Lung (tissue), 11 donors: ENCODE measurements at regions not wholly inside any gene's neighbourhood (a gene's known extent, or its start where the extent isn't known, plus 50 kb on each side); places are given as distances from the start of the nearest gene placed in this dataset.

ENCODE experiments used
- ATAC-seq: fragments of 200-7000 bp; cut with Tn5 transposase; one replicate; pipeline ENCODE4 v1.9.1; 2020; ENCODE audit warnings: moderate number of reproducible peaks; ENCODE audit not compliant: insufficient read depth, low FRiP score
- DNase-seq, 3 donors: peaks; one replicate each; pipeline ENCODE4 v3.0.0-alpha.2; 2013 to 2017
- H3K27ac ChIP-seq, 2 donors: one replicate each; pipeline ENCODE4 v1.5.1; 2013; ENCODE audit warnings: mild to moderate bottlenecking in 2 of 2, moderate library complexity in 2 of 2, control low read depth in 1 of 2, inconsistent platforms in 1 of 2, low read depth in 1 of 2, low read length in 1 of 2
- H3K27me3 ChIP-seq, 3 donors: one replicate each; pipeline ENCODE4 v1.5.1; 2013; ENCODE audit warnings: low read length in 2 of 3; ENCODE audit not compliant: control insufficient read depth in 3 of 3, insufficient read depth in 3 of 3
- H3K36me3 ChIP-seq, 4 donors: one replicate each; pipeline ENCODE4 v1.5.1; 2013; ENCODE audit warnings: low read length in 4 of 4, mild to moderate bottlenecking in 1 of 4, moderate library complexity in 1 of 4; ENCODE audit not compliant: control insufficient read depth in 4 of 4, insufficient read depth in 4 of 4
- H3K4me1 ChIP-seq, 5 donors: one replicate each; pipeline ENCODE4 v1.5.1; 2013; ENCODE audit warnings: low read length in 5 of 5, mild to moderate bottlenecking in 2 of 5, moderate library complexity in 1 of 5; ENCODE audit not compliant: control insufficient read depth in 5 of 5, insufficient read depth in 5 of 5
- H3K4me3 ChIP-seq: one replicate; pipeline ENCODE4 v1.5.1; 2013; ENCODE audit warnings: mild to moderate bottlenecking, control low read depth, moderate library complexity
- H3K9ac ChIP-seq, 2 donors: one replicate each; pipeline ENCODE4 v1.5.1; 2013; ENCODE audit warnings: low read length in 2 of 2, control low read depth in 1 of 2; ENCODE audit not compliant: insufficient read depth in 1 of 2
- H3K9me3 ChIP-seq, 4 donors: one replicate each; pipeline ENCODE4 v1.5.1; 2013; ENCODE audit warnings: low read length in 3 of 4, mild to moderate bottlenecking in 1 of 4, moderate library complexity in 1 of 4; ENCODE audit not compliant: control insufficient read depth in 4 of 4, insufficient read depth in 3 of 4
- WGBS, 2 donors: extraction: QIAGEN DNeasy Blood & Tissue Kit; methylation state at CpG; one replicate each; pipeline ENCODE4 v1.1.7; 2013; 5-methylcytosine and 5-hydroxymethylcytosine counted together
- TF ChIP-seq, protein P1 (sequence below): IDR thresholded peaks from 2 replicates; pipeline ENCODE4 v1.5.1; 2012; ENCODE audit warnings: mild to moderate bottlenecking; ENCODE audit errors: control extremely low read depth, extremely low read depth
- donor health status: control.
- donor health status: control.
- donor health status: Bipolar disorder and iron deficiency.
- donor health status: healthy.
- donor health status: DM: yes; HTN: yes; CAD: no.

DNA sequence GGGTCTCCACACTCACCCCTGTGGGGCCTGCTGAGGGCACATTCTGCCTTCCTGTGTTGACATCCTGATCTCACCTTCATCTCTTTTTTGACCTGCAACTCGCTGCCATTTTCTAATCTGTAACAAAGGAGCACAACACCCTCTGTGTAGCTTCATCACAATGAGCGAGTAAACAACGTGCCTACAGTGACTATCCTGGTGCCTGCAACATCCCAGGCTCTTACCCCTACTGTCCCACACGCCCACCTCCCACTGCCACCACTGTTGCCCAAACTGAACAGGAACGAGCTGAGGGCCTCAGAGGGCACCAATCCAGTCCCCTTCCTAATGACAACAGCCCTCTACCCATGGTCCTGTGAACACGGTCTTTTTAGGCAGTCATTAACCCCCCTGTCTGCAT is 102.2 kb upstream of the GJB6 start:
- WGBS, 2 donors, result 86 to 89% methylated on average over 6 of the region's 6 CpGs
- DNase-seq, result no peak
- ATAC-seq, result no peak
- no peak overlapping the region for H3K4me3 ChIP-seq
- H3K9me3 ChIP-seq, result peaks cover 0 to 3% (median 0%) of the 10 kb centered on the region in 4 donors
- peaks cover 0 to 2% (median 0%) of the 10 kb centered on the region in 3 donors for H3K27me3 ChIP-seq
- H3K27ac ChIP-seq, result no peak overlapping the region
- no peaks in the 10 kb centered on the region for H3K4me1 ChIP-seq
- H3K9ac ChIP-seq, result no peak overlapping the region
- H3K36me3 ChIP-seq, result no peaks in the 10 kb centered on the region
- TF ChIP-seq, protein P1, sequence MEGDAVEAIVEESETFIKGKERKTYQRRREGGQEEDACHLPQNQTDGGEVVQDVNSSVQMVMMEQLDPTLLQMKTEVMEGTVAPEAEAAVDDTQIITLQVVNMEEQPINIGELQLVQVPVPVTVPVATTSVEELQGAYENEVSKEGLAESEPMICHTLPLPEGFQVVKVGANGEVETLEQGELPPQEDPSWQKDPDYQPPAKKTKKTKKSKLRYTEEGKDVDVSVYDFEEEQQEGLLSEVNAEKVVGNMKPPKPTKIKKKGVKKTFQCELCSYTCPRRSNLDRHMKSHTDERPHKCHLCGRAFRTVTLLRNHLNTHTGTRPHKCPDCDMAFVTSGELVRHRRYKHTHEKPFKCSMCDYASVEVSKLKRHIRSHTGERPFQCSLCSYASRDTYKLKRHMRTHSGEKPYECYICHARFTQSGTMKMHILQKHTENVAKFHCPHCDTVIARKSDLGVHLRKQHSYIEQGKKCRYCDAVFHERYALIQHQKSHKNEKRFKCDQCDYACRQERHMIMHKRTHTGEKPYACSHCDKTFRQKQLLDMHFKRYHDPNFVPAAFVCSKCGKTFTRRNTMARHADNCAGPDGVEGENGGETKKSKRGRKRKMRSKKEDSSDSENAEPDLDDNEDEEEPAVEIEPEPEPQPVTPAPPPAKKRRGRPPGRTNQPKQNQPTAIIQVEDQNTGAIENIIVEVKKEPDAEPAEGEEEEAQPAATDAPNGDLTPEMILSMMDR, result no peak

DNA sequence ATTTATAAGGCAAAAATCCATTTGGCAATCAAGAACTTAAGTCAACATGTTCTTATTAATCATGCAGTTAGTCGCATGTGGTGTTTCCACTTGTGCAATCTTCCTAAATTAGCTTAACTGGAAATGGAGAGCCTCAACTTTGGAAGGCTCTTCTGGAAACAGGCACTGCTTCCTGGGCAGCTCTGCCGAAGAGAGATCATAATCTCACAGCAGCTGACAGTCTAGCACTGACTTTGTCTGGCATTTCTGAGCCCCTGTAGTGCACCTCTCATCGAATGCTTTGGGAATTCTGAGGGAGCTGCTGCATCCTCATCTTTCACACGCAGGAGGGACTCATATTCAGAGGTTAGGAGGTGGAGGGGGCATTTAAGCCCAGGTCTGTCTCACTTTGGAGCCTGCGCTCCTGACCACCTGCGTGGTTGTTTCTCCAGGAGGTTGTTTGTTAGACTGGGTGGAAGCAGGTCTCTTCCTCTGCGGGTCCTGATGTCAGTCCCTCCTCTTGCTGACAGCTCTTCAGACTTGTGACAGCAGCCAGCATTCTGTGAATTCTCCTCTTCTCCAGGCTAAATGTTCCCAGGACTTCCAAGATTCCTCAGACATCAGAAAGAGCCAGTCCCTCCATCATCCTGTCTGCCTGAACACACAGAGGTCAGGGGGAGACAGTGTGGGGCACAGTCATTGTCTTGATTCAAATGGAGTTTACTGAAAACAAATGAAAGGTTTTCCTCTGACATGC is 100.4 kb upstream of the GJB6 start:
- DNase-seq (no peak), ATAC-seq (no peak)
- Histone ChIP-seq H3K27me3 (peaks cover 0 to 2% (median 0%) of the 10 kb centered on the region in 3 donors), H3K36me3 (no peaks in the 10 kb centered on the region), H3K9ac (no peak overlapping the region), H3K4me3 (no peak overlapping the region), H3K9me3 (peaks cover 0 to under 1% (median 0%) of the 10 kb centered on the region in 4 donors), H3K27ac (no peak overlapping the region), H3K4me1 (no peaks in the 10 kb centered on the region)
- 48 to 50% methylated on average over 7 of the region's 7 CpGs for WGBS, 2 donors
- TF ChIP-seq, protein P1, result no peak

DNA sequence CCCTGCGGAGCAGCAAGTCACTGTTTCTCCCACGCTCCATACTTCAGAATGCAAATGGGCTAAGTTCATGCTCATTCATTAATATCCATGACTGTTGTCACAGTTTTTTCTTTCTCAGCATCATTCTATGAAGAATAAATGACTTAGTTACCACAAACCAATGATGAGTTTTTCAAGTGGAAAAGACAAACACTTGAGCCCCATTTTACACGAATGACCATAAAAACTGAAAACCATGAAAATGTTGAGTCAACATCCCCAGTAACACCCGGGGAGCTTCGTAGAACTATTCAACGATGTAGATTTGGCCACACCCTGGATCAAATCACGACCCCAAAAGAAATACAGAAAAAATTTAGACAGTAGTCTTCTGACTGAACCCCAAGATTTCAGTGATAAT is 99.8 kb upstream of the GJB6 start:
- Histone ChIP-seq H3K27ac (no peak overlapping the region), H3K36me3 (no peaks in the 10 kb centered on the region), H3K27me3 (peaks cover 0 to 2% (median 0%) of the 10 kb centered on the region in 3 donors), H3K4me3 (no peak overlapping the region), H3K9me3 (peaks cover 0 to 3% (median 0%) of the 10 kb centered on the region in 4 donors), H3K9ac (no peak overlapping the region), H3K4me1 (no peaks in the 10 kb centered on the region)
- TF ChIP-seq, protein P1, result no peak
- DNase-seq (no peak), ATAC-seq (no peak)
- 72 to 81% methylated on average over 7 of the region's 7 CpGs for WGBS, 2 donors
